Mammary epithelial cell (primary cell): ENCODE measurements at regions not wholly inside any gene's neighbourhood (a gene's known extent, or its start where the extent isn't known, plus 50 kb on each side); places are given as distances from the start of the nearest gene placed in this dataset.

Experiments
- EZH2 ChIP-seq: IDR thresholded peaks from 2 replicates; pipeline ENCODE4 v1.6.1; 2012; ENCODE audit warnings: low read length, inconsistent platforms, borderline replicate concordance
- TF ChIP-seq, protein P1 (sequence below), 2 donors: IDR thresholded peaks in 1 of 2; conservative IDR thresholded peaks in 1 of 2; 2 replicates each; pipeline ENCODE4 v1.5.1; 2011 to 2012; ENCODE audit warnings: inconsistent platforms in 2 of 2, low read length in 2 of 2, mild to moderate bottlenecking in 2 of 2, control low read depth in 1 of 2, low read depth in 1 of 2; ENCODE audit not compliant: insufficient read depth in 1 of 2; ENCODE audit errors: extremely low read depth in 1 of 2

DNA sequence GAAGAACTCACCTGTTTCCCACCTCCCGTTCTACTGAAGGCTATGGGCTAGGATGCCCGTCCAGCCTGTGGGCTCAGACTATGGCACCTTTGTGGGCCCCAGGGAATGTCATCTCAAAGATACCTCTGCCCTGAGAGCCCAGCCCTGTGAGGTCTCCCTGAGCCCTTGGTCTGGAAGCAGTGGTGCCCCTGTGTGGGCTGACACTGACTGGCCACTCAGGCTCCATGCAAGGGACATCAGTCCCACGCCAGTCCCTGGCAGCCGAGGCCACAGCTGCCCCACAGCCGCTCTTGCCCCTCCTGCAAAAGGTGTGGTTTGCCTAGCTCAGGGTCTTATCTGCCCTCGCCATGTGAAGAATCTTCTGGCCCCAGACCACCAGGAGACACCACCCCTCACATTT, 106.9 kb downstream of the KLF13 start:
- TF ChIP-seq, protein P1, sequence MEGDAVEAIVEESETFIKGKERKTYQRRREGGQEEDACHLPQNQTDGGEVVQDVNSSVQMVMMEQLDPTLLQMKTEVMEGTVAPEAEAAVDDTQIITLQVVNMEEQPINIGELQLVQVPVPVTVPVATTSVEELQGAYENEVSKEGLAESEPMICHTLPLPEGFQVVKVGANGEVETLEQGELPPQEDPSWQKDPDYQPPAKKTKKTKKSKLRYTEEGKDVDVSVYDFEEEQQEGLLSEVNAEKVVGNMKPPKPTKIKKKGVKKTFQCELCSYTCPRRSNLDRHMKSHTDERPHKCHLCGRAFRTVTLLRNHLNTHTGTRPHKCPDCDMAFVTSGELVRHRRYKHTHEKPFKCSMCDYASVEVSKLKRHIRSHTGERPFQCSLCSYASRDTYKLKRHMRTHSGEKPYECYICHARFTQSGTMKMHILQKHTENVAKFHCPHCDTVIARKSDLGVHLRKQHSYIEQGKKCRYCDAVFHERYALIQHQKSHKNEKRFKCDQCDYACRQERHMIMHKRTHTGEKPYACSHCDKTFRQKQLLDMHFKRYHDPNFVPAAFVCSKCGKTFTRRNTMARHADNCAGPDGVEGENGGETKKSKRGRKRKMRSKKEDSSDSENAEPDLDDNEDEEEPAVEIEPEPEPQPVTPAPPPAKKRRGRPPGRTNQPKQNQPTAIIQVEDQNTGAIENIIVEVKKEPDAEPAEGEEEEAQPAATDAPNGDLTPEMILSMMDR (conservative IDR thresholded peaks at IDR 0.05 in 1 of 2, IDR thresholded peaks at IDR 0.05 in 1 of 2; ENCODE audit: extremely low read depth in 1 of 2, insufficient read depth in 1 of 2, low read depth in 1 of 2, low read length in 2 of 2) = no peak
- no peak for TF ChIP-seq EZH2
